NCI-H774 (cell line): ENCODE measurements at regions not wholly inside any gene's neighbourhood (a gene's known extent, or its start where the extent isn't known, plus 50 kb on each side); places are given as distances from the start of the nearest gene placed in this dataset.
"Not testable (repeated sequence)": the region's sequence is repeated elsewhere in the genome, so short reads cannot be mapped to it uniquely, and the experiment has no call there.

Experiments
- DNase-seq: peaks from one replicate; lab custom pipeline; 2025; lab: John Stamatoyannopoulos, UW

GRCh38 chr1:82371844-82372498 lies 571.2 kb downstream of the ADGRL2 start:
- DNase-seq: no peak

GRCh38 chr1:82367456-82367855 lies 566.7 kb downstream of the ADGRL2 start:
- no peak for DNase-seq

- no peak for DNase-seq
Measured at GRCh38 chr1:82366689-82367088, 566.0 kb downstream of the ADGRL2 start.

GRCh38 chr1:82359541-82359940 lies 558.8 kb downstream of the ADGRL2 start:
- DNase-seq: not testable (repeated sequence)

- DNase-seq: not testable (repeated sequence)
Measured at GRCh38 chr1:82358706-82359105, 558.0 kb downstream of the ADGRL2 start.

GRCh38 chr1:82354546-82354945 lies 553.8 kb downstream of the ADGRL2 start:
- DNase-seq: not testable (repeated sequence)

GRCh38 chr1:82348487-82348886 lies 547.8 kb downstream of the ADGRL2 start:
- DNase-seq: no peak

GRCh38 chr1:82346141-82346540 lies 545.4 kb downstream of the ADGRL2 start:
- DNase-seq: no peak

- DNase-seq: no peak
Measured at GRCh38 chr1:82343381-82343780, 542.6 kb downstream of the ADGRL2 start.

- no peak for DNase-seq
Measured at GRCh38 chr1:82337635-82338034, 536.9 kb downstream of the ADGRL2 start.

GRCh38 chr1:82330330-82330729 lies 529.6 kb downstream of the ADGRL2 start:
- no peak for DNase-seq

- no peak for DNase-seq
Measured at GRCh38 chr1:82329226-82329625, 528.5 kb downstream of the ADGRL2 start.

GRCh38 chr1:82323144-82323841 lies 522.6 kb downstream of the ADGRL2 start:
- no peak for DNase-seq

- DNase-seq: no peak
Measured at GRCh38 chr1:82321794-82322193, 521.1 kb downstream of the ADGRL2 start.

GRCh38 chr1:82319546-82319945 lies 518.8 kb downstream of the ADGRL2 start:
- no peak for DNase-seq

GRCh38 chr1:82318921-82319320 lies 518.2 kb downstream of the ADGRL2 start:
- no peak for DNase-seq

GRCh38 chr1:82318265-82318664 lies 517.5 kb downstream of the ADGRL2 start:
- DNase-seq: no peak

- DNase-seq: no peak
Measured at GRCh38 chr1:82317671-82318070, 516.9 kb downstream of the ADGRL2 start.

GRCh38 chr1:82299656-82300055 lies 498.9 kb downstream of the ADGRL2 start:
- DNase-seq: no peak

- no peak for DNase-seq
Measured at GRCh38 chr1:82299056-82299455, 498.3 kb downstream of the ADGRL2 start.

- no peak for DNase-seq
Measured at GRCh38 chr1:82297139-82297896, 496.6 kb downstream of the ADGRL2 start.

- no peak for DNase-seq
Measured at GRCh38 chr1:82287556-82287955, 486.8 kb downstream of the ADGRL2 start.

- DNase-seq: no peak
Measured at GRCh38 chr1:82284213-82284612, 483.5 kb downstream of the ADGRL2 start.
